ENCODE measurements at regions not wholly inside any gene's neighbourhood (a gene's known extent, or its start where the extent isn't known, plus 50 kb on each side); places are given as distances from the start of the nearest gene placed in this dataset.

GRCh38 chr12:13744561-13744960 is 236.8 kb downstream of the GRIN2B start (continued):
- TF ChIP-seq, protein P1, sequence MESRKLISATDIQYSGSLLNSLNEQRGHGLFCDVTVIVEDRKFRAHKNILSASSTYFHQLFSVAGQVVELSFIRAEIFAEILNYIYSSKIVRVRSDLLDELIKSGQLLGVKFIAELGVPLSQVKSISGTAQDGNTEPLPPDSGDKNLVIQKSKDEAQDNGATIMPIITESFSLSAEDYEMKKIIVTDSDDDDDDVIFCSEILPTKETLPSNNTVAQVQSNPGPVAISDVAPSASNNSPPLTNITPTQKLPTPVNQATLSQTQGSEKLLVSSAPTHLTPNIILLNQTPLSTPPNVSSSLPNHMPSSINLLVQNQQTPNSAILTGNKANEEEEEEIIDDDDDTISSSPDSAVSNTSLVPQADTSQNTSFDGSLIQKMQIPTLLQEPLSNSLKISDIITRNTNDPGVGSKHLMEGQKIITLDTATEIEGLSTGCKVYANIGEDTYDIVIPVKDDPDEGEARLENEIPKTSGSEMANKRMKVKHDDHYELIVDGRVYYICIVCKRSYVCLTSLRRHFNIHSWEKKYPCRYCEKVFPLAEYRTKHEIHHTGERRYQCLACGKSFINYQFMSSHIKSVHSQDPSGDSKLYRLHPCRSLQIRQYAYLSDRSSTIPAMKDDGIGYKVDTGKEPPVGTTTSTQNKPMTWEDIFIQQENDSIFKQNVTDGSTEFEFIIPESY (IDR thresholded peaks at IDR 0.05) = no peak

GRCh38 chr12:13740149-13740545 is 241.3 kb downstream of the GRIN2B start:
- 46% methylated on average over 6 of the region's 6 CpGs for WGBS (ENCODE audit: insufficient coverage, insufficient replicate concordance, low lambda C conversion rate, missing lambda C conversion rate)
- CTCF ChIA-PET = interaction anchor here (0.7 to 1.7 kb wide), 7 partner anchors 9 to 485 kb away, joined by 3 to 6 read pairs (median 3); no protein-coding TSS in a partner anchor
- Histone ChIP-seq H3K27me3 (replicated peaks in 1 of 2; ENCODE audit: control insufficient read depth in 2 of 2, insufficient read depth in 2 of 2, low read length in 1 of 2) (0 out of 4 replicates have a peak, but pooled peaks cover 0 to 3% of the 10 kb centered on the region in 2 experiments), H3K4me2 (ENCODE audit: control insufficient read depth, insufficient read depth) (no peak overlapping the region), H3K4me3 (no peak overlapping the region), H2AFZ (ENCODE audit: control insufficient read depth, low read depth, low read length) (no peak overlapping the region), H3K4me1 (ENCODE audit: control insufficient read depth, insufficient read depth, low read length) (no peaks in the 10 kb centered on the region), H3K27ac (ENCODE audit: control insufficient read depth, insufficient read depth) (no peak overlapping the region), H4K20me1 (ENCODE audit: control insufficient read depth, insufficient read depth) (no peaks in the 10 kb centered on the region), H3K9me3 (replicated peaks; ENCODE audit: control insufficient read depth, insufficient read depth, low read length) (no peaks in the 10 kb centered on the region), H3K9ac (ENCODE audit: control insufficient read depth, insufficient read depth, low read length) (no peak overlapping the region), H3K36me3 (ENCODE audit: control insufficient read depth in 2 of 2, insufficient read depth in 2 of 2, low read length in 1 of 2) (no peaks in the 10 kb centered on the region), H3K79me2 (ENCODE audit: control insufficient read depth, insufficient read depth, low read length) (no peaks in the 10 kb centered on the region)
- intact Hi-C loops (cut with micrococcal nuclease; ENCODE audit: unreplicated experiment) (no loop called here), in situ Hi-C loops (cut with MboI) (loop anchor here (10.0 kb wide), 1 partner anchor 425 kb away; no protein-coding TSS in a partner anchor)
- no TSS peak for BruUV-seq (replicated peaks)
- no peak for ATAC-seq
- SMC1A ChIA-PET (ENCODE audit: uncharacterized antibody, unreplicated experiment) = interaction anchor here (0.6 to 1.0 kb wide), 3 partner anchors 19 to 927 kb away, joined by 3 to 4 read pairs (median 3); no protein-coding TSS in a partner anchor
- POLR2A ChIA-PET = interaction anchor here (0.5 kb wide), 1 partner anchor 728 kb away, joined by 4 read pairs; no protein-coding TSS in a partner anchor
- FAIRE-seq = no peak
- no peak for DNase-seq (ENCODE audit: low read depth, low spot score)
- RAD21 ChIA-PET (ENCODE audit: unreplicated experiment) = no interaction called here
- TF ChIP-seq LARP7 (IDR thresholded peaks at IDR 0.05) (no peak), ETV6 (conservative IDR thresholded peaks at IDR 0.05 in 1 of 2, IDR thresholded peaks at IDR 0.05 in 1 of 2; ENCODE audit: borderline replicate concordance in 1 of 2, low read depth in 1 of 2) (no peak), SREBF2 (IDR thresholded peaks at IDR 0.05; ENCODE audit: low read length) (no peak), EP300 (IDR thresholded peaks at IDR 0.05; ENCODE audit: borderline replicate concordance in 1 of 2, control insufficient read depth in 1 of 2, low read depth in 2 of 2, low read length in 2 of 2) (no peak), ZBTB11 (CRISPR knock-in tag; IDR thresholded peaks at IDR 0.05) (no peak), HDAC6 (IDR thresholded peaks at IDR 0.05; ENCODE audit: unreplicated experiment) (no peak), SIX5 (IDR thresholded peaks at IDR 0.05; ENCODE audit: low read depth, low read length, severe bottlenecking) (no peak)
- TF ChIP-seq, protein P2, sequence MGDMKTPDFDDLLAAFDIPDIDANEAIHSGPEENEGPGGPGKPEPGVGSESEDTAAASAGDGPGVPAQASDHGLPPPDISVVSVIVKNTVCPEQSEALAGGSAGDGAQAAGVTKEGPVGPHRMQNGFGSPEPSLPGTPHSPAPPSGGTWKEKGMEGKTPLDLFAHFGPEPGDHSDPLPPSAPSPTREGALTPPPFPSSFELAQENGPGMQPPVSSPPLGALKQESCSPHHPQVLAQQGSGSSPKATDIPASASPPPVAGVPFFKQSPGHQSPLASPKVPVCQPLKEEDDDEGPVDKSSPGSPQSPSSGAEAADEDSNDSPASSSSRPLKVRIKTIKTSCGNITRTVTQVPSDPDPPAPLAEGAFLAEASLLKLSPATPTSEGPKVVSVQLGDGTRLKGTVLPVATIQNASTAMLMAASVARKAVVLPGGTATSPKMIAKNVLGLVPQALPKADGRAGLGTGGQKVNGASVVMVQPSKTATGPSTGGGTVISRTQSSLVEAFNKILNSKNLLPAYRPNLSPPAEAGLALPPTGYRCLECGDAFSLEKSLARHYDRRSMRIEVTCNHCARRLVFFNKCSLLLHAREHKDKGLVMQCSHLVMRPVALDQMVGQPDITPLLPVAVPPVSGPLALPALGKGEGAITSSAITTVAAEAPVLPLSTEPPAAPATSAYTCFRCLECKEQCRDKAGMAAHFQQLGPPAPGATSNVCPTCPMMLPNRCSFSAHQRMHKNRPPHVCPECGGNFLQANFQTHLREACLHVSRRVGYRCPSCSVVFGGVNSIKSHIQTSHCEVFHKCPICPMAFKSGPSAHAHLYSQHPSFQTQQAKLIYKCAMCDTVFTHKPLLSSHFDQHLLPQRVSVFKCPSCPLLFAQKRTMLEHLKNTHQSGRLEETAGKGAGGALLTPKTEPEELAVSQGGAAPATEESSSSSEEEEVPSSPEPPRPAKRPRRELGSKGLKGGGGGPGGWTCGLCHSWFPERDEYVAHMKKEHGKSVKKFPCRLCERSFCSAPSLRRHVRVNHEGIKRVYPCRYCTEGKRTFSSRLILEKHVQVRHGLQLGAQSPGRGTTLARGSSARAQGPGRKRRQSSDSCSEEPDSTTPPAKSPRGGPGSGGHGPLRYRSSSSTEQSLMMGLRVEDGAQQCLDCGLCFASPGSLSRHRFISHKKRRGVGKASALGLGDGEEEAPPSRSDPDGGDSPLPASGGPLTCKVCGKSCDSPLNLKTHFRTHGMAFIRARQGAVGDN (IDR thresholded peaks at IDR 0.05) = no peak
- TF ChIP-seq, protein P3, sequence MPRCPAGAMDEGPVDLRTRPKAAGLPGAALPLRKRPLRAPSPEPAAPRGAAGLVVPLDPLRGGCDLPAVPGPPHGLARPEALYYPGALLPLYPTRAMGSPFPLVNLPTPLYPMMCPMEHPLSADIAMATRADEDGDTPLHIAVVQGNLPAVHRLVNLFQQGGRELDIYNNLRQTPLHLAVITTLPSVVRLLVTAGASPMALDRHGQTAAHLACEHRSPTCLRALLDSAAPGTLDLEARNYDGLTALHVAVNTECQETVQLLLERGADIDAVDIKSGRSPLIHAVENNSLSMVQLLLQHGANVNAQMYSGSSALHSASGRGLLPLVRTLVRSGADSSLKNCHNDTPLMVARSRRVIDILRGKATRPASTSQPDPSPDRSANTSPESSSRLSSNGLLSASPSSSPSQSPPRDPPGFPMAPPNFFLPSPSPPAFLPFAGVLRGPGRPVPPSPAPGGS (IDR thresholded peaks at IDR 0.05; ENCODE audit: borderline replicate concordance, insufficient read depth, low read depth, low read length, poor library complexity, severe bottlenecking) = no peak

Data from GM12878 (cell line).